Endothelial cell of umbilical vein (primary cell): ENCODE measurements at regions not wholly inside any gene's neighbourhood (a gene's known extent, or its start where the extent isn't known, plus 50 kb on each side); places are given as distances from the start of the nearest gene placed in this dataset.

Experiments
- BruUV-seq: library from RNA; stranded (reverse); fragments of 400-500 nt; replicated peaks from 2 replicates; lab custom pipeline; 2021; lab: Mats Ljungman, UMichigan
- CTCF ChIA-PET: fragments of 300-600, 350-600 bp; sonication (Branson Sonifier 250); formaldehyde crosslinking; loops from one replicate; lab custom pipeline; 2021; ENCODE audit warnings: antibody characterized with exemption, inconsistent platforms; lab: Charles Lee
- POLR2A ChIA-PET: fragments of 300-600, 350-600 bp; sonication (Branson Sonifier 250); formaldehyde crosslinking; loops from one replicate; lab custom pipeline; 2021; ENCODE audit warnings: antibody characterized with exemption, inconsistent platforms; lab: Charles Lee
- DNase-seq: peaks from one replicate; pipeline ENCODE4 v3.0.0-alpha.2; 2011; ENCODE audit warnings: low read depth, low spot score
- FAIRE-seq: peaks from 2 replicates; lab custom pipeline; 2011; peaks lifted over from hg19 to GRCh38; lab: Jason Lieb, UNC
- H2AFZ ChIP-seq: 2 replicates; pipeline ENCODE4 v1.6.0; 2012; ENCODE audit warnings: low read depth, low read length, control low read depth, inconsistent platforms
- H3K27ac ChIP-seq: 2 replicates; pipeline ENCODE4 v1.5.1; 2011; ENCODE audit warnings: low read depth, mild to moderate bottlenecking, control low read depth, low read length, moderate library complexity; ENCODE audit not compliant: insufficient read depth
- H3K27me3 ChIP-seq, 2 experiments: 2 replicates each; pipeline versions ENCODE4 v1.6.0 to v1.6.1; 2011; ENCODE audit warnings: low read length in 2 of 2, mixed read lengths in 1 of 2; ENCODE audit not compliant: control insufficient read depth in 2 of 2, insufficient read depth in 2 of 2
- H3K36me3 ChIP-seq, 2 experiments: 2 replicates in 1 of 2; 3 replicates in 1 of 2; pipeline ENCODE4 v1.5.1; 2011; ENCODE audit warnings: low read length in 2 of 2, mild to moderate bottlenecking in 1 of 2, moderate library complexity in 1 of 2; ENCODE audit not compliant: control insufficient read depth in 2 of 2, insufficient read depth in 2 of 2; ENCODE audit errors: extremely low read depth in 1 of 2
- H3K4me1 ChIP-seq: 3 replicates; pipeline ENCODE4 v1.5.1; 2011; ENCODE audit warnings: mild to moderate bottlenecking, low read length; ENCODE audit not compliant: control insufficient read depth, insufficient read depth; ENCODE audit errors: extremely low read depth
- H3K4me2 ChIP-seq: 2 replicates; pipeline ENCODE4 v1.6.1; 2011; ENCODE audit warnings: low read length, control low read depth, mixed read lengths; ENCODE audit not compliant: insufficient read depth
- H3K4me3 ChIP-seq, 3 experiments: fragments of 200-600 bp in 1 of 3; sonication (generic), shearing (Covaris generic) in 1 of 3; replicated peaks in 1 of 3; 2 replicates each; pipeline ENCODE4 v1.5.1; 2011 to 2016; ENCODE audit warnings: control low read depth in 3 of 3, low read length in 3 of 3, mild to moderate bottlenecking in 2 of 3, inconsistent platforms in 1 of 3, low read depth in 1 of 3, moderate library complexity in 1 of 3; ENCODE audit not compliant: insufficient read depth in 1 of 3
- H3K79me2 ChIP-seq: 2 replicates; pipeline ENCODE4 v1.6.0; 2012; ENCODE audit warnings: low read length, inconsistent platforms; ENCODE audit not compliant: control insufficient read depth, insufficient read depth
- H3K9ac ChIP-seq: replicated peaks from 2 replicates; pipeline ENCODE3; 2011; ENCODE audit warnings: low read length, control low read depth; ENCODE audit not compliant: insufficient read depth; ENCODE audit errors: extremely low read depth
- H3K9me1 ChIP-seq: replicated peaks from 3 replicates; pipeline ENCODE4 v1.6.0; 2011; ENCODE audit warnings: mild to moderate bottlenecking, low read length; ENCODE audit not compliant: control insufficient read depth, insufficient read depth; ENCODE audit errors: extremely low read depth
- H3K9me3 ChIP-seq: replicated peaks from 2 replicates; pipeline ENCODE4 v1.5.1; 2012; ENCODE audit warnings: low read length, inconsistent platforms; ENCODE audit not compliant: control insufficient read depth, insufficient read depth
- H4K20me1 ChIP-seq: replicated peaks from 2 replicates; pipeline ENCODE3; 2011; ENCODE audit warnings: mild to moderate bottlenecking, low read length; ENCODE audit not compliant: control insufficient read depth, insufficient read depth; ENCODE audit errors: extremely low read depth
- EZH2 ChIP-seq: IDR thresholded peaks from 2 replicates; pipeline ENCODE4 v1.6.1; 2012; ENCODE audit warnings: borderline replicate concordance, low read depth, mild to moderate bottlenecking, moderate library complexity, low read length, inconsistent platforms; ENCODE audit not compliant: severe bottlenecking
- FOS ChIP-seq: IDR thresholded peaks from 2 replicates; pipeline ENCODE4 v1.6.1; 2011; ENCODE audit warnings: mild to moderate bottlenecking, low read length, moderate library complexity, borderline replicate concordance; ENCODE audit not compliant: insufficient read depth
- JUN ChIP-seq: IDR thresholded peaks from 2 replicates; pipeline ENCODE4 v1.6.1; 2011; ENCODE audit warnings: borderline replicate concordance, low read depth; ENCODE audit not compliant: insufficient read length, insufficient read depth
- MYC ChIP-seq: IDR thresholded peaks from one replicate; pipeline ENCODE4 v1.6.1; 2011; ENCODE audit warnings: mild to moderate bottlenecking, low read depth, low read length
- POLR2A ChIP-seq: IDR thresholded peaks from 2 replicates; pipeline ENCODE4 v1.6.1; 2012; ENCODE audit warnings: low read depth, mild to moderate bottlenecking, control low read depth, low read length
- dilution Hi-C: fragments of 300-500 bp; cut with MboI; formaldehyde crosslinking; loops from one replicate; pipeline ENCODE4 v1.15.0; 2019; ENCODE audit warnings: low sequenced_read_pairs; ENCODE audit not compliant: extremely low pct_ligation_motif_present
- intact Hi-C: fragments of 100-400 bp; cut with micrococcal nuclease; formaldehyde crosslinking; loops from one replicate; pipeline ENCODE4 v1.10.0; 2022
- TF ChIP-seq, protein P1 (sequence below), 2 donors: IDR thresholded peaks; 1 replicate in 1 of 2; 2 replicates in 1 of 2; pipeline ENCODE4 v1.5.1; 2011; ENCODE audit warnings: low read length in 2 of 2, mild to moderate bottlenecking in 2 of 2, moderate library complexity in 2 of 2, control low read depth in 1 of 2, inconsistent platforms in 1 of 2, low read depth in 1 of 2; ENCODE audit not compliant: insufficient read depth in 1 of 2; ENCODE audit errors: extremely low read depth in 1 of 2

DNA sequence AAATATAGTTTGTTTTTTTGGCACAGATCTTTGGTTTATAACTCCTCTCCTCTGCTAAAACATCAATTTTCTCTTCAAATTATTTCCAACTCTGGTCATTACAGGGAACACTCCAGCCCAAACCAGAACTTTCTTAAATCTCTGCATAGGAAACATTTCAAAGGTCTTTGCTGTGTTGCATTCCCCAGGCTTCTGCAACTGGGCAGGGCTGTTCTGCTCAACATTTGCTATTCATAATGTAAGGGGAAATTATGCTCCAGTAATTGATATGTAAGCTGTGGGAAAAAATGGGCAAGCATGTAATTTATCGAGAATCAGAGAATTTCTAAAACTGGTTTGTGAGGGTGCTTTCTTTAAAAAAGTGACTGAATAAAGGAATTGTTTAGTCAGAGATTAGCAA, 410.4 kb downstream of the TUSC7 start:
- H3K9ac ChIP-seq, result no peak overlapping the region
- no peaks in the 10 kb centered on the region for H4K20me1 ChIP-seq
- no peak overlapping the region for H3K4me2 ChIP-seq
- H3K9me1 ChIP-seq, result no peaks in the 10 kb centered on the region
- no peaks in the 10 kb centered on the region for H3K4me1 ChIP-seq
- no peak for TF ChIP-seq EZH2
- TF ChIP-seq JUN, result no peak
- TF ChIP-seq, protein P1, sequence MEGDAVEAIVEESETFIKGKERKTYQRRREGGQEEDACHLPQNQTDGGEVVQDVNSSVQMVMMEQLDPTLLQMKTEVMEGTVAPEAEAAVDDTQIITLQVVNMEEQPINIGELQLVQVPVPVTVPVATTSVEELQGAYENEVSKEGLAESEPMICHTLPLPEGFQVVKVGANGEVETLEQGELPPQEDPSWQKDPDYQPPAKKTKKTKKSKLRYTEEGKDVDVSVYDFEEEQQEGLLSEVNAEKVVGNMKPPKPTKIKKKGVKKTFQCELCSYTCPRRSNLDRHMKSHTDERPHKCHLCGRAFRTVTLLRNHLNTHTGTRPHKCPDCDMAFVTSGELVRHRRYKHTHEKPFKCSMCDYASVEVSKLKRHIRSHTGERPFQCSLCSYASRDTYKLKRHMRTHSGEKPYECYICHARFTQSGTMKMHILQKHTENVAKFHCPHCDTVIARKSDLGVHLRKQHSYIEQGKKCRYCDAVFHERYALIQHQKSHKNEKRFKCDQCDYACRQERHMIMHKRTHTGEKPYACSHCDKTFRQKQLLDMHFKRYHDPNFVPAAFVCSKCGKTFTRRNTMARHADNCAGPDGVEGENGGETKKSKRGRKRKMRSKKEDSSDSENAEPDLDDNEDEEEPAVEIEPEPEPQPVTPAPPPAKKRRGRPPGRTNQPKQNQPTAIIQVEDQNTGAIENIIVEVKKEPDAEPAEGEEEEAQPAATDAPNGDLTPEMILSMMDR (IDR thresholded peaks at IDR 0.05; ENCODE audit: extremely low read depth in 1 of 2, insufficient read depth in 1 of 2, low read depth in 1 of 2, low read length in 2 of 2), result no peak
- TF ChIP-seq FOS, result no peak
- H3K79me2 ChIP-seq, result no peaks in the 10 kb centered on the region
- CTCF ChIA-PET, result no interaction called here
- DNase-seq (no peak), FAIRE-seq (no peak)
- intact Hi-C loops, result no loop called here
- H3K36me3 ChIP-seq, result no peaks in the 10 kb centered on the region
- H3K9me3 ChIP-seq, result no peaks in the 10 kb centered on the region
- no peak overlapping the region for H3K27ac ChIP-seq
- dilution Hi-C loops, result no loop called here
- BruUV-seq, result no TSS peak
- H3K27me3 ChIP-seq, result no peaks in the 10 kb centered on the region
- H2AFZ ChIP-seq, result no peak overlapping the region
- no peak overlapping the region for H3K4me3 ChIP-seq
- POLR2A ChIA-PET, result no interaction called here

- DNase-seq, result no peak
- no peak for TF ChIP-seq MYC
- TF ChIP-seq POLR2A, result no peak
- TF ChIP-seq FOS, result no peak
- Histone ChIP-seq H2AFZ (no peak overlapping the region), H3K9ac (no peak overlapping the region), H3K27me3 (no peaks in the 10 kb centered on the region), H3K4me3 (no peak overlapping the region), H3K9me3 (no peaks in the 10 kb centered on the region), H3K27ac (no peak overlapping the region), H3K4me1 (no peaks in the 10 kb centered on the region), H3K4me2 (no peak overlapping the region), H4K20me1 (no peaks in the 10 kb centered on the region), H3K36me3 (no peaks in the 10 kb centered on the region), H3K9me1 (no peaks in the 10 kb centered on the region), H3K79me2 (no peaks in the 10 kb centered on the region)
- ChIA-PET POLR2A (no interaction called here), CTCF (no interaction called here)
- dilution Hi-C loops (no loop called here), intact Hi-C loops (no loop called here)
- no peak for FAIRE-seq
- no TSS peak for BruUV-seq
Observed at GRCh38 chr3:117122609-117123008, 413.0 kb downstream of the TUSC7 start.
